Trophoblast cell (in vitro differentiated cells and primary cell): ENCODE measurements at regions not wholly inside any gene's neighbourhood (a gene's known extent, or its start where the extent isn't known, plus 50 kb on each side); places are given as distances from the start of the nearest gene placed in this dataset.

Experiments
- DNase-seq, 2 donors: peaks; one replicate each; pipeline ENCODE4 v3.0.0-alpha.2; 2016
- H2AFZ ChIP-seq: 2 replicates; pipeline ENCODE4 v1.6.1; 2013; ENCODE audit warnings: low read length, moderate library complexity, mild to moderate bottlenecking; ENCODE audit not compliant: insufficient read depth, poor library complexity
- H2AK5ac ChIP-seq: 2 replicates; pipeline ENCODE4 v1.6.1; 2013; ENCODE audit warnings: mild to moderate bottlenecking, low read length
- H2BK120ac ChIP-seq: 2 replicates; pipeline ENCODE4 v1.6.1; 2013; ENCODE audit warnings: low read length, mild to moderate bottlenecking, moderate library complexity; ENCODE audit not compliant: insufficient read depth, poor library complexity
- H2BK12ac ChIP-seq: 2 replicates; pipeline ENCODE4 v1.6.1; 2013; ENCODE audit warnings: mild to moderate bottlenecking, low read length, moderate library complexity
- H2BK5ac ChIP-seq: 2 replicates; pipeline ENCODE4 v1.6.1; 2013; ENCODE audit warnings: low read length, low read depth, moderate library complexity, mild to moderate bottlenecking; ENCODE audit not compliant: poor library complexity
- H3K14ac ChIP-seq: 2 replicates; pipeline ENCODE4 v1.6.1; 2013; ENCODE audit warnings: mild to moderate bottlenecking, low read length
- H3K18ac ChIP-seq: 2 replicates; pipeline ENCODE4 v1.6.1; 2013; ENCODE audit warnings: mild to moderate bottlenecking, low read length
- H3K23ac ChIP-seq: 2 replicates; pipeline ENCODE4 v1.6.1; 2013; ENCODE audit warnings: low read length
- H3K27ac ChIP-seq: 2 replicates; pipeline ENCODE4 v1.5.1; 2013; ENCODE audit warnings: low read depth, mild to moderate bottlenecking, inconsistent platforms, low read length, moderate library complexity
- H3K27me3 ChIP-seq: 2 replicates; pipeline ENCODE4 v1.6.1; 2013; ENCODE audit warnings: inconsistent platforms, mild to moderate bottlenecking, low read length, moderate library complexity; ENCODE audit not compliant: insufficient read depth
- H3K36me3 ChIP-seq, 2 experiments: 1 replicate in 1 of 2; 2 replicates in 1 of 2; pipeline ENCODE4 v1.6.1; 2013; ENCODE audit warnings: low read length in 2 of 2, mild to moderate bottlenecking in 2 of 2, moderate library complexity in 1 of 2; ENCODE audit not compliant: insufficient read depth in 2 of 2, control insufficient read depth in 1 of 2
- H3K4ac ChIP-seq: 2 replicates; pipeline ENCODE4 v1.6.1; 2013; ENCODE audit warnings: low read depth, mild to moderate bottlenecking, low read length, moderate library complexity
- H3K4me1 ChIP-seq, 2 experiments: 1 replicate in 1 of 2; 2 replicates in 1 of 2; pipeline ENCODE4 v1.6.1; 2013; ENCODE audit warnings: low read length in 2 of 2, mild to moderate bottlenecking in 2 of 2, moderate library complexity in 1 of 2; ENCODE audit not compliant: insufficient read depth in 2 of 2, control insufficient read depth in 1 of 2
- H3K4me2 ChIP-seq: 2 replicates; pipeline ENCODE4 v1.6.1; 2013; ENCODE audit warnings: inconsistent platforms, mild to moderate bottlenecking, low read length, moderate library complexity
- H3K4me3 ChIP-seq: 2 replicates; pipeline ENCODE4 v1.5.1; 2013; ENCODE audit warnings: mild to moderate bottlenecking, low read depth, low read length, inconsistent platforms
- H3K79me1 ChIP-seq: one replicate; pipeline ENCODE4 v1.6.1; 2013; ENCODE audit warnings: low read length
- H3K79me2 ChIP-seq: 2 replicates; pipeline ENCODE4 v1.6.1; 2013; ENCODE audit warnings: low read length, mild to moderate bottlenecking; ENCODE audit not compliant: control insufficient read depth, insufficient read depth, poor library complexity
- H3K9ac ChIP-seq: 2 replicates; pipeline ENCODE4 v1.6.1; 2013; ENCODE audit warnings: mild to moderate bottlenecking, low read length
- H3K9me3 ChIP-seq: 2 replicates; pipeline ENCODE4 v1.6.1; 2013; ENCODE audit warnings: low read depth, mild to moderate bottlenecking, control low read depth, inconsistent platforms, low read length; ENCODE audit not compliant: insufficient read depth
- H4K12ac ChIP-seq: 2 replicates; pipeline ENCODE4 v1.6.1; 2013; ENCODE audit warnings: low read depth, mild to moderate bottlenecking, low read length, moderate library complexity
- H4K8ac ChIP-seq: 2 replicates; pipeline ENCODE4 v1.6.1; 2013; ENCODE audit warnings: low read depth, mild to moderate bottlenecking, low read length, moderate library complexity
- H4K91ac ChIP-seq: one replicate; pipeline ENCODE4 v1.6.1; 2013; ENCODE audit warnings: low read depth, mild to moderate bottlenecking, low read length, moderate library complexity
- WGBS: extraction: QIAGEN DNeasy Blood & Tissue Kit; methylation state at CpG from one replicate; pipeline ENCODE4 v1.1.7; 2013; ENCODE audit warnings: missing lambda C conversion rate; ENCODE audit not compliant: insufficient read length, insufficient coverage; ENCODE audit errors: extremely low coverage; 5-methylcytosine and 5-hydroxymethylcytosine counted together

- Histone ChIP-seq H3K4ac (no peak overlapping the region), H3K79me1 (no peaks in the 10 kb centered on the region), H3K14ac (no peak overlapping the region), H4K12ac (no peak overlapping the region), H4K8ac (no peak overlapping the region), H3K27ac (no peak overlapping the region), H3K9me3 (peaks cover 8% of the 10 kb centered on the region), H4K91ac (no peak overlapping the region), H3K36me3 (no peaks in the 10 kb centered on the region), H3K4me1 (no peaks in the 10 kb centered on the region), H2BK12ac (no peak overlapping the region), H3K23ac (no peak overlapping the region), H3K4me2 (no peak overlapping the region), H3K18ac (no peak overlapping the region), H3K9ac (no peak overlapping the region), H3K79me2 (no peaks in the 10 kb centered on the region), H2BK120ac (no peak overlapping the region), H2AK5ac (no peak overlapping the region), H2AFZ (no peak overlapping the region), H3K4me3 (no peak overlapping the region), H2BK5ac (no peak overlapping the region), H3K27me3 (no peaks in the 10 kb centered on the region)
- DNase-seq: no peak
- WGBS: no CpG with 5 or more reads among the region's 9 CpGs
Observed at GRCh38 chr16:86414991-86415740, 95.2 kb upstream of the FOXF1 start.

GRCh38 chr16:86418981-86419380, 91.3 kb upstream of the FOXF1 start:
- Histone ChIP-seq H3K14ac (no peak overlapping the region), H3K4me3 (no peak overlapping the region), H3K9me3 (peaks cover 5% of the 10 kb centered on the region), H3K4ac (no peak overlapping the region), H3K4me2 (no peak overlapping the region), H3K79me2 (no peaks in the 10 kb centered on the region), H4K12ac (no peak overlapping the region), H2AFZ (no peak overlapping the region), H4K91ac (no peak overlapping the region), H2AK5ac (no peak overlapping the region), H3K79me1 (no peaks in the 10 kb centered on the region), H3K4me1 (no peaks in the 10 kb centered on the region), H2BK12ac (no peak overlapping the region), H3K18ac (no peak overlapping the region), H3K36me3 (no peaks in the 10 kb centered on the region), H3K27ac (no peak overlapping the region), H2BK120ac (no peak overlapping the region), H3K9ac (no peak overlapping the region), H4K8ac (no peak overlapping the region), H2BK5ac (no peak overlapping the region), H3K23ac (no peak overlapping the region), H3K27me3 (no peaks in the 10 kb centered on the region)
- no peak for DNase-seq

- no peak overlapping the region for H3K4me3 ChIP-seq
- H3K14ac ChIP-seq: no peak overlapping the region
- H3K23ac ChIP-seq: no peak overlapping the region
- no peak overlapping the region for H2BK12ac ChIP-seq
- H3K4me2 ChIP-seq: no peak overlapping the region
- no peak overlapping the region for H3K4ac ChIP-seq
- H4K91ac ChIP-seq: no peak overlapping the region
- no peak overlapping the region for H2BK5ac ChIP-seq
- H3K79me1 ChIP-seq: no peaks in the 10 kb centered on the region
- H3K27me3 ChIP-seq: no peaks in the 10 kb centered on the region
- H2BK120ac ChIP-seq: no peak overlapping the region
- H3K9ac ChIP-seq: no peak overlapping the region
- no peaks in the 10 kb centered on the region for H3K36me3 ChIP-seq
- H3K79me2 ChIP-seq: no peaks in the 10 kb centered on the region
- H4K12ac ChIP-seq: no peak overlapping the region
- no peak for DNase-seq
- H3K4me1 ChIP-seq: no peaks in the 10 kb centered on the region
- H3K18ac ChIP-seq: no peak overlapping the region
- no peak overlapping the region for H4K8ac ChIP-seq
- no peak overlapping the region for H3K27ac ChIP-seq
- peaks cover 5% of the 10 kb centered on the region for H3K9me3 ChIP-seq
- H2AK5ac ChIP-seq: no peak overlapping the region
- no peak overlapping the region for H2AFZ ChIP-seq
- WGBS: no CpG with 5 or more reads among the region's 2 CpGs
Observed at GRCh38 chr16:86419518-86419917, 90.8 kb upstream of the FOXF1 start.

- Histone ChIP-seq H3K14ac (no peak overlapping the region), H3K23ac (no peak overlapping the region), H3K18ac (no peak overlapping the region), H4K12ac (no peak overlapping the region), H2BK12ac (no peak overlapping the region), H3K4me1 (no peaks in the 10 kb centered on the region), H2AFZ (no peak overlapping the region), H2AK5ac (no peak overlapping the region), H3K9me3 (peaks cover 7% of the 10 kb centered on the region), H3K4ac (no peak overlapping the region), H3K4me2 (no peak overlapping the region), H3K79me2 (no peaks in the 10 kb centered on the region), H3K27ac (no peak overlapping the region), H4K91ac (no peak overlapping the region), H3K4me3 (no peak overlapping the region), H3K36me3 (no peaks in the 10 kb centered on the region), H2BK5ac (no peak overlapping the region), H3K27me3 (no peaks in the 10 kb centered on the region), H2BK120ac (no peak overlapping the region), H4K8ac (no peak overlapping the region), H3K79me1 (no peaks in the 10 kb centered on the region), H3K9ac (no peak overlapping the region)
- no peak for DNase-seq
- no CpG with 5 or more reads among the region's 5 CpGs for WGBS
Observed at GRCh38 chr16:86421995-86422394, 88.3 kb upstream of the FOXF1 start.
